Activated CD8-positive, alpha-beta T cell treated with anti-CD3 and anti-CD28 coated beads for 36 hours (primary cell): ENCODE measurements at regions not wholly inside any gene's neighbourhood (a gene's known extent, or its start where the extent isn't known, plus 50 kb on each side); places are given as distances from the start of the nearest gene placed in this dataset.
"Not testable (repeated sequence)": the region's sequence is repeated elsewhere in the genome, so short reads cannot be mapped to it uniquely, and the experiment has no call there.

ENCODE experiments used
- ATAC-seq: fragments of 200-7000 bp; cut with Tn5 transposase; one replicate; pipeline ENCODE4 v1.10.0; 2021; ENCODE audit warnings: mild to moderate bottlenecking, moderate library complexity
- CTCF ChIA-PET: fragments of 350-600 bp; sonication (Branson Sonifier 250); formaldehyde crosslinking; loops from one replicate; lab custom pipeline; 2021; ENCODE audit warnings: antibody characterized with exemption; lab: Charles Lee
- POLR2A ChIA-PET: fragments of 350-600 bp; sonication (Branson Sonifier 250); formaldehyde crosslinking; loops from one replicate; lab custom pipeline; 2021; ENCODE audit warnings: antibody characterized with exemption; lab: Charles Lee
- DNase-seq: peaks from one replicate; pipeline ENCODE4 v3.0.0-alpha.2; 2020
- H3K27ac Mint-ChIP-seq: one replicate; pipeline ENCODE4 v1.8.0; 2021; ENCODE audit warnings: mild to moderate bottlenecking, mixed read lengths
- H3K27me3 Mint-ChIP-seq: one replicate; pipeline ENCODE4 v1.8.0; 2021; ENCODE audit warnings: mixed read lengths
- H3K36me3 Mint-ChIP-seq: one replicate; pipeline ENCODE4 v1.8.0; 2021; ENCODE audit warnings: low read depth, mixed read lengths
- H3K4me1 Mint-ChIP-seq: one replicate; pipeline ENCODE4 v1.8.0; 2021; ENCODE audit warnings: low read depth, mixed read lengths
- H3K4me3 Mint-ChIP-seq: one replicate; pipeline ENCODE4 v1.8.0; 2021; ENCODE audit warnings: mild to moderate bottlenecking, moderate library complexity, mixed read lengths
- H3K9me3 Mint-ChIP-seq: one replicate; pipeline ENCODE4 v1.8.0; 2021; ENCODE audit warnings: mixed read lengths
- CTCF ChIP-seq: fragments of 200-600 bp; IDR thresholded peaks from one replicate; pipeline ENCODE4 v1.8.0; 2022; ENCODE audit warnings: antibody characterized with exemption, mild to moderate bottlenecking
- intact Hi-C: fragments of 100-400 bp; cut with micrococcal nuclease; formaldehyde crosslinking; loops from one replicate; pipeline ENCODE4 v1.10.0; 2022

GRCh38 chr14:49089107-49089506, 497.1 kb downstream of the RPS29 start:
- intact Hi-C loops, result no loop called here
- no peak for ATAC-seq
- H3K9me3 Mint-ChIP-seq, result no peaks in the 10 kb centered on the region

DNA sequence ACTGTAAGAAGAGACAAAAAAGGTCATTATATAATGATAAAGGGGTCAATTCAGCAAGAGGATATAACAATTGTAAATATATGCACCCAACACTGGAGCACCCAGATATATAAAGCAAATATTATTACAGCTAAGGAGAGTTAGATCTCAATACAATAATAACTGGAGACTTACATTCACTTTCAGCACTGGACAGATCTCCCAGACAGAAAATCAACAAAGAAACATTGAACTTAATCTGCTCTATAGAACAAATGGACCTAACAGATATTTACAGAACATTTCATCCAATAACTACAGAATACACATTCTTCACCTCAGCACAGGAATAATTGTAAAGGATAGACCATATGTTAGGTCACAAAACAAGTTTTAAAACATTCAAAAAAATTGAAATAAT, 512.9 kb downstream of the RPS29 start:
- CTCF ChIA-PET, H3K4me1 Mint-ChIP-seq, POLR2A ChIA-PET, DNase-seq, H3K27ac Mint-ChIP-seq, H3K4me3 Mint-ChIP-seq, H3K9me3 Mint-ChIP-seq, intact Hi-C loops, ATAC-seq, H3K36me3 Mint-ChIP-seq, H3K27me3 Mint-ChIP-seq: not testable (repeated sequence)

More at GRCh38 chr14:49089107-49089506, 497.1 kb downstream of the RPS29 start:
- POLR2A ChIA-PET, result no interaction called here
- no peak for DNase-seq
- Mint-ChIP-seq H3K4me3 (no peak overlapping the region), H3K4me1 (no peaks in the 10 kb centered on the region), H3K27ac (no peak overlapping the region), H3K27me3 (no peaks in the 10 kb centered on the region), H3K36me3 (no peaks in the 10 kb centered on the region)
- CTCF ChIA-PET, result no interaction called here
- no peak for TF ChIP-seq CTCF

DNA sequence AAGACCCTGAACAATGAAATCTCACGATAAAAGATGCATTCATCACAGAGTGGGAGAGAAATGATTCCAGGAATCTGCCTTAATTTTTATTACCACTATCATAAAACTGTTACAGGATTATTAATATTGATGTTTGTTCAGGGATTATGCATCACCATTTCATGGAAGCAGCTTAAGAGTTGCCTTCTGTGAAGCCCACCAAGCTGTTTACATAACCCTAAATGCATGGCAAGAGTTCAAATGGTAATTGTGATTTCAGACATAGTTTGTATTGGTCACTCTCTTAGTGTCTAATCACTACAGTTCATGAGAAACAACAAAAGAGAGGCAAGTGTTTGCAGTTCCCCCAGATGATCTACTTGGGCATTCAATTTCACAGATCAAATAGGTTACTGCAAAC, 527.7 kb downstream of the RPS29 start:
- Mint-ChIP-seq H3K27ac (no peak overlapping the region), H3K4me3 (no peak overlapping the region), H3K27me3 (no peaks in the 10 kb centered on the region), H3K36me3 (no peaks in the 10 kb centered on the region), H3K4me1 (no peaks in the 10 kb centered on the region), H3K9me3 (peaks cover 3% of the 10 kb centered on the region)
- ChIA-PET POLR2A (no interaction called here), CTCF (no interaction called here)
- TF ChIP-seq CTCF, result no peak
- DNase-seq (no peak), ATAC-seq (no peak)
- intact Hi-C loops, result no loop called here

DNA sequence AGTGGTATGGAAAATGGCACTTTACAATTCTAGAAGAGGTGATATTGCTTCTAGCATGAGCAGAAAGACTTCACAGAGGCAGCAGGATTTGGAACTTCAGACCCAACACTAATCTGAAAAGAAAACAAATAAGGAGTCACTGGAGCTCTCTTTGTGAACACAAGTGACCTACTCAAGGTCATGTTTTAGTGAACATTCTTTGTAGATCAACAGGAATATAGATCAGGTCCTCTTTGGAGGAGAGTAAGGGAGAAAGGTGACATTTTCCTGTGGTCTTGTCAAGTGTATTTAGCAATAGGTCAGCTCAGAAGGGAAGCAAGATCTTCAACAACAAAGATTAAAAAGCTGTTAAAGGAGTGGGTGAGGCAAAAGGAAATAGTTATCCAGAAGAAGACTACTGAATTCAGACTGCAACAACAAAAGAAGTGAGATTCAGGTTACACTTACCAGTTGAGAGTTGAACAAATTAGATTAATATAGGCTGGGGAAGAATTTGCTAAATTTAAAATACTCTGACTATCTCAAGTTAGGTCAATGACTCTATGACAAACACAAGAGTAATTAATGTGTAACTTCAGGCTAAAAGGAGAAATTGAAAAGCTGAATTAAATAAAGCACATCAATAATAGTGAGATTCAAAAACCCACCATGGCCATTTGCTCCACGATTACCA, 528.2 kb downstream of the RPS29 start:
- Mint-ChIP-seq H3K4me1 (no peaks in the 10 kb centered on the region), H3K27me3 (no peaks in the 10 kb centered on the region), H3K36me3 (no peaks in the 10 kb centered on the region), H3K4me3 (no peak overlapping the region), H3K27ac (no peak overlapping the region), H3K9me3 (peaks cover 1% of the 10 kb centered on the region)
- POLR2A ChIA-PET, result no interaction called here
- no peak for DNase-seq
- intact Hi-C loops, result no loop called here
- ATAC-seq, result no peak
- CTCF ChIA-PET, result no interaction called here
- TF ChIP-seq CTCF, result no peak

DNA sequence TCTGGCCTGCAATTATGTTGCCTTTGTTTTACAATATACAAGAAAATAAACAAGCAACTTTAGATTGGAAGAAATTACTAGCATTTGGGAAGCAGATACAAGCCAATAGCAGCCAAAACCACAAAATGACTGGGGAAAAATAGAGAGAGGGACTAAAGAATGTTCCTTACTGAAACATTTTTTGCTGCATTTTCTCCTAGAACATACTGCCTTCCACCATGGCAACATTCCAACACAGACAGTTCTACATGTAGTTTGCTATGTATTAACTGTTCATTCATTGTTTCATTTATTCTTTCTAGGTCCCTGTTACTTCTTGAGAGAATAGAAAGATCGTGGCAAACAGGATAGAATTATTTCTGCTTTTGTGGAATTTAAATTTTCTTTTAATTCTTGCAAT, 530.2 kb downstream of the RPS29 start:
- DNase-seq, result no peak
- ATAC-seq, result no peak
- H3K4me3 Mint-ChIP-seq, result no peak overlapping the region
- no peak overlapping the region for H3K27ac Mint-ChIP-seq
- H3K9me3 Mint-ChIP-seq, result no peaks in the 10 kb centered on the region
- H3K27me3 Mint-ChIP-seq, result no peaks in the 10 kb centered on the region
- TF ChIP-seq CTCF, result no peak
- intact Hi-C loops, result no loop called here
- ChIA-PET POLR2A (no interaction called here), CTCF (no interaction called here)
- H3K4me1 Mint-ChIP-seq, result no peaks in the 10 kb centered on the region
- no peaks in the 10 kb centered on the region for H3K36me3 Mint-ChIP-seq
